Keratinocyte (primary cell): ENCODE measurements at regions not wholly inside any gene's neighbourhood (a gene's known extent, or its start where the extent isn't known, plus 50 kb on each side); places are given as distances from the start of the nearest gene placed in this dataset.

Source experiments
- DNase-seq: peaks from one replicate; pipeline ENCODE4 v3.0.0-alpha.2; 2011; ENCODE audit warnings: low read depth, missing footprints, low spot score
- FAIRE-seq: peaks from 2 replicates; lab custom pipeline; 2011; peaks lifted over from hg19 to GRCh38; lab: Jason Lieb, UNC
- H2AFZ ChIP-seq: 2 replicates; pipeline ENCODE4 v1.6.0; 2012; ENCODE audit warnings: low read length, control low read depth, inconsistent platforms; ENCODE audit not compliant: control insufficient read depth
- H3K27ac ChIP-seq: 2 replicates; pipeline ENCODE4 v1.5.1; 2011; ENCODE audit warnings: low read length; ENCODE audit not compliant: control insufficient read depth, insufficient read depth
- H3K27me3 ChIP-seq: 3 replicates; pipeline ENCODE4 v1.6.0; 2011; ENCODE audit warnings: low read length; ENCODE audit not compliant: control insufficient read depth, insufficient read depth; ENCODE audit errors: extremely low read depth
- H3K36me3 ChIP-seq, 2 experiments: 2 replicates in 1 of 2; 3 replicates in 1 of 2; pipeline ENCODE4 v1.5.1; 2011; ENCODE audit warnings: low read length in 2 of 2, mild to moderate bottlenecking in 1 of 2; ENCODE audit not compliant: control insufficient read depth in 2 of 2, insufficient read depth in 2 of 2; ENCODE audit errors: extremely low read depth in 1 of 2
- H3K4me1 ChIP-seq: 3 replicates; pipeline ENCODE4 v1.5.1; 2011; ENCODE audit warnings: low read length; ENCODE audit not compliant: control insufficient read depth, insufficient read depth; ENCODE audit errors: extremely low read depth
- H3K4me2 ChIP-seq: 3 replicates; pipeline ENCODE4 v1.6.0; 2011; ENCODE audit warnings: low read depth, low read length; ENCODE audit not compliant: control insufficient read depth, insufficient read depth; ENCODE audit errors: extremely low read depth
- H3K4me3 ChIP-seq, 3 experiments: fragments of 200-600 bp in 1 of 3; sonication (generic) in 1 of 3; 2 replicates in 2 of 3; 3 replicates in 1 of 3; pipeline ENCODE4 v1.5.1; 2011 to 2016; ENCODE audit warnings: low read length in 3 of 3, mild to moderate bottlenecking in 3 of 3, control low read depth in 2 of 3, inconsistent platforms in 1 of 3, low read depth in 1 of 3, mixed read lengths in 1 of 3, mixed run types in 1 of 3, moderate library complexity in 1 of 3; ENCODE audit not compliant: control insufficient read depth in 2 of 3, insufficient read depth in 2 of 3; ENCODE audit errors: extremely low read depth in 1 of 3
- H3K79me2 ChIP-seq: 2 replicates; pipeline ENCODE4 v1.6.0; 2012; ENCODE audit warnings: low read length; ENCODE audit not compliant: control insufficient read depth, insufficient read depth
- H3K9ac ChIP-seq: 3 replicates; pipeline ENCODE4 v1.6.0; 2011; ENCODE audit warnings: low read length; ENCODE audit not compliant: control insufficient read depth, insufficient read depth; ENCODE audit errors: extremely low read depth
- H3K9me1 ChIP-seq: 3 replicates; pipeline ENCODE4 v1.6.0; 2011; ENCODE audit warnings: low read length; ENCODE audit not compliant: control insufficient read depth, insufficient read depth; ENCODE audit errors: extremely low read depth
- H3K9me3 ChIP-seq: 2 replicates; pipeline ENCODE4 v1.5.1; 2012; ENCODE audit warnings: low read depth, low read length; ENCODE audit not compliant: control insufficient read depth
- H4K20me1 ChIP-seq: 3 replicates; pipeline ENCODE4 v1.6.0; 2011; ENCODE audit warnings: low read length; ENCODE audit not compliant: control insufficient read depth, insufficient read depth; ENCODE audit errors: extremely low read depth
- EZH2 ChIP-seq: IDR thresholded peaks from one replicate; pipeline ENCODE4 v1.6.1; 2012; ENCODE audit warnings: inconsistent platforms, mild to moderate bottlenecking, low read length, moderate library complexity
- dilution Hi-C: fragments of 300-500 bp; cut with MboI; formaldehyde crosslinking; loops from one replicate; pipeline ENCODE4 v1.7.0; 2020; ENCODE audit warnings: low sequenced_read_pairs; ENCODE audit not compliant: extremely low pct_ligation_motif_present
- TF ChIP-seq, protein P1 (sequence below), 3 experiments: IDR thresholded peaks in 1 of 3; conservative IDR thresholded peaks in 1 of 3; optimal IDR thresholded peaks in 1 of 3; 2 replicates in 2 of 3; 3 replicates in 1 of 3; pipeline versions ENCODE3 to v1.5.1; 2011; ENCODE audit warnings: low read length in 3 of 3, mild to moderate bottlenecking in 3 of 3, moderate library complexity in 2 of 3, control low read depth in 1 of 3, inconsistent platforms in 1 of 3; ENCODE audit not compliant: insufficient read depth in 2 of 3; ENCODE audit errors: extremely low read depth in 1 of 3

DNA sequence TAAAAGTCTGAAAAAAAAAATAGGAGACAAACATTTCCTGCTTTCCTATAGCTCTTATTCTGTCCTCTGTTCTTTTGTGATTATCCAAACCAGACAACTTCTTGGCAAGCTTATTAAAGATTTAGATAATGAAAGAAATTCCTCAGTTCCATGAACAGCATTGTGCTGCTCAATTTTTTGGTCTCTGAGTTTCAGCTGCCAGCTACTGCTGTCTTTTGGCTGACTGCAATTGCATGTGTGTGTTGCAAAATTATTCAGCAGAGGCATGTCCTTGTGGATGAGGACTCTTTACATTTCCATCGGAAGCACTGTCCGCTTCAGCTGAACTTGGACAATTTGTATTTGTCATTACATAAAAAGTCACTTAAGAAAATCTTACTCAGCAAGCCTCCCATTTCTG lies 397.3 kb upstream of the RASGRP1 start:
- H3K27me3 ChIP-seq: no peaks in the 10 kb centered on the region
- FAIRE-seq (peak; percentile 57), DNase-seq (no peak)
- no peak overlapping the region for H3K4me3 ChIP-seq
- no peak overlapping the region for H3K9ac ChIP-seq
- no peaks in the 10 kb centered on the region for H4K20me1 ChIP-seq
- no peaks in the 10 kb centered on the region for H3K9me3 ChIP-seq
- H3K4me2 ChIP-seq: no peak overlapping the region
- no peaks in the 10 kb centered on the region for H3K4me1 ChIP-seq
- dilution Hi-C loops: no loop called here
- TF ChIP-seq EZH2: no peak
- TF ChIP-seq, protein P1, sequence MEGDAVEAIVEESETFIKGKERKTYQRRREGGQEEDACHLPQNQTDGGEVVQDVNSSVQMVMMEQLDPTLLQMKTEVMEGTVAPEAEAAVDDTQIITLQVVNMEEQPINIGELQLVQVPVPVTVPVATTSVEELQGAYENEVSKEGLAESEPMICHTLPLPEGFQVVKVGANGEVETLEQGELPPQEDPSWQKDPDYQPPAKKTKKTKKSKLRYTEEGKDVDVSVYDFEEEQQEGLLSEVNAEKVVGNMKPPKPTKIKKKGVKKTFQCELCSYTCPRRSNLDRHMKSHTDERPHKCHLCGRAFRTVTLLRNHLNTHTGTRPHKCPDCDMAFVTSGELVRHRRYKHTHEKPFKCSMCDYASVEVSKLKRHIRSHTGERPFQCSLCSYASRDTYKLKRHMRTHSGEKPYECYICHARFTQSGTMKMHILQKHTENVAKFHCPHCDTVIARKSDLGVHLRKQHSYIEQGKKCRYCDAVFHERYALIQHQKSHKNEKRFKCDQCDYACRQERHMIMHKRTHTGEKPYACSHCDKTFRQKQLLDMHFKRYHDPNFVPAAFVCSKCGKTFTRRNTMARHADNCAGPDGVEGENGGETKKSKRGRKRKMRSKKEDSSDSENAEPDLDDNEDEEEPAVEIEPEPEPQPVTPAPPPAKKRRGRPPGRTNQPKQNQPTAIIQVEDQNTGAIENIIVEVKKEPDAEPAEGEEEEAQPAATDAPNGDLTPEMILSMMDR (optimal IDR thresholded peaks at IDR 0.05 in 1 of 3, IDR thresholded peaks at IDR 0.05 in 1 of 3, conservative IDR thresholded peaks at IDR 0.05 in 1 of 3; ENCODE audit: extremely low read depth in 1 of 3, insufficient read depth in 2 of 3, low read length in 3 of 3): no peak
- no peak overlapping the region for H2AFZ ChIP-seq
- no peaks in the 10 kb centered on the region for H3K36me3 ChIP-seq
- no peaks in the 10 kb centered on the region for H3K9me1 ChIP-seq
- H3K27ac ChIP-seq: no peak overlapping the region
- no peaks in the 10 kb centered on the region for H3K79me2 ChIP-seq

DNA sequence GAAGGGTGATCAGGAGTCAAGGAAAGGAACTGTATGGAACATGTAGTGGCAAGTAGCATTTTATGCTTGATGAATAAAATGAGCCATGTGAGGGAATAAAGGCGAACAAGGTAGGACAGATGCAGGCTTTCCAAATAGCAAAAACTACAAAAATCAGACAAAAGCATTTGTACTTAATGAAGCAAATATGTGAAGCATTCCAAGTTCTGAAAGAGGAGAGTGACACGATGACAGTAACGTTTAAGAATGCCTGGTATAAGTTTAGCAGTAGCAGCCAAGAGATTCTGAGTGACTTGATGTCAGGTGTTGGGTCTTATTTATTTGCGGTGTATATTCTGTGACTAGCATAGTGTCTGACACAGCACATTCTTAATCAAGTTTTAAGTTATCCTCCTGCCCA lies 408.2 kb upstream of the RASGRP1 start:
- no peak overlapping the region for H3K27ac ChIP-seq
- dilution Hi-C loops: no loop called here
- no peak for DNase-seq

More for the DNA sequence above, 408.2 kb upstream of the RASGRP1 start:
- Histone ChIP-seq H3K4me1 (no peaks in the 10 kb centered on the region), H3K36me3 (no peaks in the 10 kb centered on the region), H3K9me1 (no peaks in the 10 kb centered on the region), H3K79me2 (no peaks in the 10 kb centered on the region), H3K9me3 (peaks cover 3% of the 10 kb centered on the region), H3K9ac (no peak overlapping the region), H3K27me3 (no peaks in the 10 kb centered on the region), H3K4me3 (no peak overlapping the region), H4K20me1 (no peaks in the 10 kb centered on the region), H3K4me2 (no peak overlapping the region), H2AFZ (no peak overlapping the region)
- FAIRE-seq: no peak
- no peak for TF ChIP-seq EZH2
- TF ChIP-seq, protein P1 (optimal IDR thresholded peaks at IDR 0.05 in 1 of 3, IDR thresholded peaks at IDR 0.05 in 1 of 3, conservative IDR thresholded peaks at IDR 0.05 in 1 of 3; ENCODE audit: extremely low read depth in 1 of 3, insufficient read depth in 2 of 3, low read length in 3 of 3): no peak
